Esophagus squamous epithelium (tissue), 5 donors: ENCODE measurements at regions not wholly inside any gene's neighbourhood (a gene's known extent, or its start where the extent isn't known, plus 50 kb on each side); places are given as distances from the start of the nearest gene placed in this dataset.

Source experiments
- DNase-seq: peaks from one replicate; lab custom pipeline; 2025; lab: John Stamatoyannopoulos, UW
- H3K27ac ChIP-seq, 4 donors: fragments of 200-600 bp; sonication (generic); one replicate each; pipeline ENCODE4 v1.5.1; 2016 to 2019; ENCODE audit warnings: mild to moderate bottlenecking in 1 of 4
- H3K27me3 ChIP-seq, 4 donors: fragments of 200-600 bp; sonication (generic); 1 replicate in 3 of 4; 2 replicates in 1 of 4; pipeline versions ENCODE4 v1.5.1 to v1.6.0; 2017 to 2021; ENCODE audit warnings: antibody characterized with exemption in 1 of 4
- H3K36me3 ChIP-seq, 3 donors: fragments of 200-600 bp; sonication (generic); one replicate each; pipeline ENCODE4 v1.5.1; 2016 to 2019
- H3K4me1 ChIP-seq, 3 donors: fragments of 200-600 bp; sonication (generic); one replicate each; pipeline ENCODE4 v1.5.1; 2017 to 2019
- H3K4me3 ChIP-seq, 4 donors: fragments of 200-600 bp; sonication (generic); 1 replicate in 3 of 4; 2 replicates in 1 of 4; pipeline ENCODE4 v1.5.1; 2016 to 2019; ENCODE audit warnings: mild to moderate bottlenecking in 2 of 4, moderate library complexity in 1 of 4
- H3K9me3 ChIP-seq, 3 donors: fragments of 200-600 bp; sonication (generic); one replicate each; pipeline ENCODE4 v1.5.1; 2016 to 2019
- CTCF ChIP-seq, 6 experiments: fragments of 450-650 bp in 4 of 6; fragments of 200-600 bp in 2 of 6; sonication (generic) in 2 of 6; IDR thresholded peaks; one replicate each; pipeline ENCODE4 v1.5.1; 2016 to 2019; ENCODE audit warnings: antibody characterized with exemption in 6 of 6, mild to moderate bottlenecking in 4 of 6, moderate library complexity in 4 of 6
- POLR2A ChIP-seq, 4 donors: fragments of 450-650 bp; IDR thresholded peaks; one replicate each; pipeline ENCODE4 v1.6.1; 2017; ENCODE audit warnings: antibody characterized with exemption in 4 of 4, mild to moderate bottlenecking in 4 of 4, moderate library complexity in 3 of 4
- WGBS, 2 donors: methylation state at CpG; one replicate each; pipeline ENCODE4 v1.1.5; 2018; 5-methylcytosine and 5-hydroxymethylcytosine counted together
- intact Hi-C: fragments of 100-400 bp; cut with DNase I; formaldehyde crosslinking; loops from one replicate; pipeline ENCODE4 v1.15.0; 2022
- donor health status: DM: yes; HTN: yes; CAD: no.

DNA sequence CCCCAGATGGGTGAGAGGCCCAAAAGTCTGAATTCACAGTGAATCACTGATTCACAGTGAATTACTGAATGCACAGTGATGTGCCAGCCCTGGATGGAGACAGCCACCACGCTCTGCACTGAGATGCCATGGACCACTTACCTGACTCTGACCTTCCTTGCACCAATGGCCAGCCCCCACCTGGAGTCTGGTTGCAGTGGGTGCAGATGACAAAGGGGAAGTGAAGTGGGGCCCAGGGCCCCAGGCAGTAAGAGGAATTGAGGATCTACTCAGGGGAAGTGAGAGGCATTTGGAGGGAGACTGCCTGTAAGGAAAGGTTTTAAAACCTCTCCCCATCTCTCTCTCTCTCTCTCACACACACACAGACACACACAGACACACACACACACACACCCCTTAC, 412.1 kb downstream of the CYLC2 start:
- Histone ChIP-seq H3K4me1 (no peaks in the 10 kb centered on the region), H3K4me3 (no peak overlapping the region), H3K27ac (no peak overlapping the region), H3K27me3 (no peaks in the 10 kb centered on the region), H3K9me3 (no peaks in the 10 kb centered on the region), H3K36me3 (no peaks in the 10 kb centered on the region)
- 67% methylated on average over 1 of the region's 1 CpG; no CpG with 5 or more reads in 1 of the 2 donors for WGBS, 2 donors
- intact Hi-C loops, result no loop called here
- DNase-seq, result no peak
- no peak for TF ChIP-seq CTCF (IDR thresholded peaks at IDR 0.05)
- no peak for TF ChIP-seq POLR2A (IDR thresholded peaks at IDR 0.05)

GRCh38 chr9:103410059-103410458, 414.9 kb downstream of the CYLC2 start:
- H3K36me3 ChIP-seq, result no peaks in the 10 kb centered on the region

DNA sequence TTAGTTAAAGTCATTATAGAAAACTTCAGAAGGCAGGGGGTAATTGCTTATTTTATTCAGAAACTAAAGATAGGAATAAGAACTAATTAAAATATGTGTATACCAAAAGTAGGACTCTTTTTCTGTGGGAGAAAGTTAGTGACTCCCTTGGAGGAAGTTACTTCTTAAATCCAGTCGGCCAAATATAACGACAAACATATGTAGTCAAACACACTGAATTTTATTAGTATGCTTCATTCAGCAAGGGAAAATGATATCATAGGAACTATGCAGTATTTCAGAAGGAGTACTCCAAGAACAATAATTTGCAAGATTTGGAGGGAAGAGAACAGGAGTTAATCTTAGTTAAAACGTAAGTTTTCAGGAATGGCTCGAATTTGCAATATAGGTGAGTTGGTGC, 432.6 kb downstream of the CYLC2 start:
- DNase-seq, result no peak
- WGBS, 2 donors, result 80 to 81% methylated on average over 4 of the region's 4 CpGs
- no peaks in the 10 kb centered on the region for H3K36me3 ChIP-seq
- no peak overlapping the region for H3K4me3 ChIP-seq
- TF ChIP-seq POLR2A (IDR thresholded peaks at IDR 0.05) (no peak), CTCF (IDR thresholded peaks at IDR 0.05) (no peak)
- no peak overlapping the region for H3K27ac ChIP-seq
- no peaks in the 10 kb centered on the region for H3K9me3 ChIP-seq
- no peaks in the 10 kb centered on the region for H3K27me3 ChIP-seq
- intact Hi-C loops, result no loop called here
- no peaks in the 10 kb centered on the region for H3K4me1 ChIP-seq

More at GRCh38 chr9:103410059-103410458, 414.9 kb downstream of the CYLC2 start:
- Histone ChIP-seq H3K27ac (no peak overlapping the region), H3K4me3 (no peak overlapping the region), H3K4me1 (no peaks in the 10 kb centered on the region), H3K27me3 (no peaks in the 10 kb centered on the region), H3K9me3 (no peaks in the 10 kb centered on the region)
- WGBS, 2 donors, result 72 to 80% methylated on average over 4 of the region's 4 CpGs
- TF ChIP-seq POLR2A (IDR thresholded peaks at IDR 0.05) (no peak), CTCF (IDR thresholded peaks at IDR 0.05) (no peak)
- DNase-seq, result no peak
- intact Hi-C loops, result no loop called here

DNA sequence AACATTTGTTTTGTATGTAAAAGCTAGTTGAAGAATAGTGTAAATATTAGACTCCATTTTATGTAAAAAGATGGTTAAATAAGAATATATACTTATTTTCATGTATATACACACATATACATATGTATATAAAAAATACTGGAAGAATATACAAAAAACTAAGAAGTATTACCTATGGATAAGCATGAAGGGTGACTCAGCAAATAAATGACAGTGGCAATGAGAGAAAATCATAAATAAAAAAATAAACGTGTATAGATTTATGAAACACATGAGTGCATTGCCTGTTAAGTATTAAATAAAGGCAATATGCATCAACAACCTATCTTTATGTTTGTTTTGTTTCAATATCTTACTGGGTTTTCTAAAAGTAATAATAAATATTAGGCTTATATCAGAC, 435.3 kb downstream of the CYLC2 start:
- no peak overlapping the region for H3K27ac ChIP-seq
- H3K4me3 ChIP-seq, result no peak overlapping the region
- no peaks in the 10 kb centered on the region for H3K4me1 ChIP-seq
- intact Hi-C loops, result no loop called here
- no peaks in the 10 kb centered on the region for H3K36me3 ChIP-seq
- no peaks in the 10 kb centered on the region for H3K9me3 ChIP-seq
- DNase-seq, result no peak
- H3K27me3 ChIP-seq, result no peaks in the 10 kb centered on the region
- TF ChIP-seq POLR2A (IDR thresholded peaks at IDR 0.05) (no peak), CTCF (IDR thresholded peaks at IDR 0.05) (no peak)
- 49 to 56% methylated on average over 1 of the region's 1 CpG for WGBS, 2 donors

DNA sequence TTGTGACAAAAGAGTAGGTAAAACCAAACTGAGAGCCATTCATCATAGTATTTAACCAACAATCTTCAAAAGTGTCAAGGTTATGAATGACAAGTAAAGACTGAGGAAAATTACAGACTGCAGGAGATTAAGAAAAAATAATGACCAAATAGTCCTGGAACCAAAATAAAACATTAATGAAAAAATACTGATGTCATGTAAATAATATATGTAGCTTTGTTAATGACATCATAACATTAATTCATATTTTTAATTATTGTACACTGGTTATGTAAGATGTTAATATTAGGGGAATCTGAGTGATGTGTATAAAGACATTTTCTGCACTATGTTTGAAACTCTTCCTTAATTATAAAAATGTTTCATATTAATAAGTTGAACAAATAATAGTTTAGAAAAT, 436.7 kb downstream of the CYLC2 start:
- intact Hi-C loops, result no loop called here
- TF ChIP-seq POLR2A (IDR thresholded peaks at IDR 0.05), result no peak
- no peak for TF ChIP-seq CTCF (IDR thresholded peaks at IDR 0.05)
- no peaks in the 10 kb centered on the region for H3K4me1 ChIP-seq
- no peak overlapping the region for H3K27ac ChIP-seq
- H3K9me3 ChIP-seq, result no peaks in the 10 kb centered on the region
- no peak for DNase-seq
- H3K4me3 ChIP-seq, result no peak overlapping the region
- H3K36me3 ChIP-seq, result no peaks in the 10 kb centered on the region
- H3K27me3 ChIP-seq, result no peaks in the 10 kb centered on the region
